ENCODE measurements at regions not wholly inside any gene's neighbourhood (a gene's known extent, or its start where the extent isn't known, plus 50 kb on each side); places are given as distances from the start of the nearest gene placed in this dataset.

DNA sequence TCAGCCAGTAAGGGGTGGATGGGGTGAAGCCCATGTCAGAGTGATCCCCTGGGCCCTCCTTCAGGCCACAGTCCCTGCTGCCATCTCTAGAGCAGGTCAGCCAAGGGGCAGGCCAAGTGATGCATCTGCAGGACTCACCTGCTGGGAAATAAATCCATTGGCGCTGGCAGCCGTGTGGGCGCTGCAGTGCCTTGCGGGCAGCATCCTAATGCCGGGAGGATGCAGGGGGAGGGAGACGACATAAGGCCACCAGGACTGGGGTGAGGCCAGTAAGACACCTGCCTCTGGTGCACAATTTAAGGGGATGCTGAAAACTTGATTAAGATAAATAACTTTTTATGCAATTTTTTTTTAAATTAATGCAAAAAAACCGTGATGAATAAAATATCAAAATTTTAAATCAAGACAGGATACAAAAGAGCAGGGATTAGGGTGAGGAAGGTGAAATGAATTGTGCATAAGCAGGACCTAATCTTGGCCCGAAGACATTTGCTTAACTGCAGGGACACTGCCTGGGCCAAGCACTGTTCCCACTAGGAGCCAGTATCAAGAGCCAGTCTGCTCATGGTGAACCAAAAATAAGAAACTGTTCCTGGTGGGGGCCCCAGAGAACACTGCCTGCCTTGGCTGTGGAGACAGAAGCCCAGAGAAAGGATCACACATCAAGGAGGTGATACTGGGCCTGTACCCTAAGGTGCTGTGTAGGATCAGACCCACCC lies 67.5 kb upstream of the CPLX2 start:
- no peak for DNase-seq (ENCODE audit: low read depth)
- TF ChIP-seq, protein P1, sequence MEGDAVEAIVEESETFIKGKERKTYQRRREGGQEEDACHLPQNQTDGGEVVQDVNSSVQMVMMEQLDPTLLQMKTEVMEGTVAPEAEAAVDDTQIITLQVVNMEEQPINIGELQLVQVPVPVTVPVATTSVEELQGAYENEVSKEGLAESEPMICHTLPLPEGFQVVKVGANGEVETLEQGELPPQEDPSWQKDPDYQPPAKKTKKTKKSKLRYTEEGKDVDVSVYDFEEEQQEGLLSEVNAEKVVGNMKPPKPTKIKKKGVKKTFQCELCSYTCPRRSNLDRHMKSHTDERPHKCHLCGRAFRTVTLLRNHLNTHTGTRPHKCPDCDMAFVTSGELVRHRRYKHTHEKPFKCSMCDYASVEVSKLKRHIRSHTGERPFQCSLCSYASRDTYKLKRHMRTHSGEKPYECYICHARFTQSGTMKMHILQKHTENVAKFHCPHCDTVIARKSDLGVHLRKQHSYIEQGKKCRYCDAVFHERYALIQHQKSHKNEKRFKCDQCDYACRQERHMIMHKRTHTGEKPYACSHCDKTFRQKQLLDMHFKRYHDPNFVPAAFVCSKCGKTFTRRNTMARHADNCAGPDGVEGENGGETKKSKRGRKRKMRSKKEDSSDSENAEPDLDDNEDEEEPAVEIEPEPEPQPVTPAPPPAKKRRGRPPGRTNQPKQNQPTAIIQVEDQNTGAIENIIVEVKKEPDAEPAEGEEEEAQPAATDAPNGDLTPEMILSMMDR (IDR thresholded peaks at IDR 0.05; ENCODE audit: low read length, missing control alignments), result no peak
- no peak overlapping the region for H3K4me3 ChIP-seq (replicated peaks; ENCODE audit: low read depth, low read length)

DNA sequence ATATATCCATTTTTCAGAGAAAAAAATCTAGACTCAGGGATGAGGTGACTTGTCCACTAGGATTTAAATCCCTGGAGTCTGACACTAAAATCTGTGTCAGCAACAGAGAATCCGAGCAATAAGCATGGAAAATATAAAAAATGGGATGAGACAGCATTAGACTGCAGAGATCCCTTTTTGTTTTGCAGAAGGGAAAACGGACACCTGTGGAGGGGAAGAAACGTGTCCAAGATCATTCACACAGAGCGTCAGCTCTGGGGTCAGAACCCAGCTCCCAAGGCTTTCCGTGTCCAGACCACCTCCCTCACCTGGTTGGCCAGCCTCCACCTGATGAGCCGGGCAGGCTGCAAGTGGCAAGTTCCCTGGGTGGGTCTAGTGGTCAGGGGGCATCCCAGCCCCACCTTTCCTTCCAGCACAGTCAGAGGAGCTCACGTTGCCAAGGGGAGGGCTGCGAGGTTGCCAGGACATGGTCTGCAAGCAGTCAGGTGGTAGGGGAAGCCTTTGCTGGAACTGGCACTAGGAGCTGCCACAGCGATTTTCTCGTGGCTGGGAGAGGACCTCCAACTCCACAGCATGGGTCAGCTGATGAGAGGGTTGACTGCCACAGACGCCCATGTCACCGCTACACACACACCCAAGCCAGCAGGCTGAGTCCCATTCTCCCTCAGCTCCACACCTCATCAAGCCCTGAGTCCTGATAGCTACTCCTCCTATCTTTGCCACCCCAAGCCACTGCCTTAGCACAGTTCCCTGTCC lies 65.9 kb upstream of the CPLX2 start:
- no peak overlapping the region for H3K4me3 ChIP-seq (replicated peaks; ENCODE audit: low read depth, low read length)
- TF ChIP-seq, protein P1 (IDR thresholded peaks at IDR 0.05; ENCODE audit: low read length, missing control alignments), result no peak
- no peak for DNase-seq (ENCODE audit: low read depth)

DNA sequence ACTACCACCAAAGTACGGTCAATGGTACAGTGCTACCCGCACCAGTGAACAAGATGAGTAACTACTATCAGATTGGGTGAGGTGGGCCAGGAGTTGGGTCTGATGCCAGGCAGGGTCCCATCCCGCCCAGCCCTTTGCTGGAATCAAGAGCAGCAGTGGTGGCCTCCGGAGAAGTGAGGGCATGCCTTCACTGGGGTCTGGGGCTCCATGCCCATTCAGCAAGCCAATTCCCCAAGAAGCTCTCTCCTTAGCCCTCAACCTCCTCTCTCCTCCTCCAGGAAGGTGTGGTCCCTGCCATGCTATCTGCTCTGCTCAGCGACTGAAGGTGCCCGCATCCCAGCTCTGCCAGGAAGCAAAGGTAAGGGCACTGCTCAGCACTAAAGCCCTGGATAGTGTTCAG lies 62.7 kb upstream of the CPLX2 start:
- TF ChIP-seq, protein P1 (IDR thresholded peaks at IDR 0.05; ENCODE audit: low read length, missing control alignments), result no peak
- DNase-seq (ENCODE audit: low read depth), result no peak
- H3K4me3 ChIP-seq (replicated peaks; ENCODE audit: low read depth, low read length), result no peak overlapping the region

DNA sequence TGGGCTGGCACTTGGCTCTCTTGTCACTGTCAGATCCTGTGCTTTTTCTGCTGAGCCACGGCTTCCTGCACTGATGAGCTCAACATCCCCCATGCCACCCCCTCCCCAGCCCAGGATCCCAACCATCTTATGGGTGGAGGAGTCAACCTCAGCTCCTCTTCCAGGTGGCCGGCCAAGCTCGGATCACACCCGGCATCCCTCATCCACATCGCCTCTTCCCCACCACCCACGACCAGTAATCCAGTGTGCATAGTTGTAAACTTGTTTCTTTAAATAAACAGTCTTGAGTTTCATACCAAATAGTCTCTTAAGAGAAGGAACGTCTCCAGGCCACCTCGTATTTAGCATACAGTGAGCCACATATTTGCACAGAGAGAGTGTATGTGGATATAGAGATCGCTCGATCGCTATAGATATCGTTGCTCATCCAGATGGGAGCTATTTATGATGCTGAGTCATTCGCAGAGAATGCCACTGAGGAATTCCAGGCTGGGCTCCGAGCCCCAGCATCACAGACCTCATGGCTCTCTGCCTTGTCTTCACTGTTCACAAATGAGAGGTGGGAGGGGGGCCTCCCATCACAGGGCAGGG lies 61.8 kb upstream of the CPLX2 start:
- TF ChIP-seq, protein P1 (IDR thresholded peaks at IDR 0.05; ENCODE audit: low read length, missing control alignments), result no peak
- peak; percentile 29 for DNase-seq (ENCODE audit: low read depth)
- no peak overlapping the region for H3K4me3 ChIP-seq (replicated peaks; ENCODE audit: low read depth, low read length)

DNA sequence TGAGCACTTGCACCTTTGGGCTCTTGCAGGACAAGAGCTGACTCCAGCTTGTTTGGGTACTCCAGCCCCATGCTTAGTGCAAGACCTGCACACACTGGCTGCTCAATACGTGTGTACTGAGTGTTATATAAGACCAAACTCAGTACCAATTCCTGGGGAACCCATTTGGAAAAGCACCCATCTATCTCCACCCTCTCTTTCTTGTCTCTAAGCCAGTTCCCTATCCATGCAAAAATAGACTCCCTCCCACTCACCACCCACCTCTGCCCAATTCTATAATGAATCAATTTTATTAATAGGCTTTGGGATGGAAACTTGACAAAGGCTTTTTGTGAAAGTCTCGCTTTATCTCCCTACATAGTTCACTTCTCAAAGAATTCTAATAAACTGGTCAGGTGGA lies 60.9 kb upstream of the CPLX2 start:
- no peak overlapping the region for H3K4me3 ChIP-seq (replicated peaks; ENCODE audit: low read depth, low read length)
- TF ChIP-seq, protein P1 (IDR thresholded peaks at IDR 0.05; ENCODE audit: low read length, missing control alignments), result no peak
- DNase-seq (ENCODE audit: low read depth), result no peak

DNA sequence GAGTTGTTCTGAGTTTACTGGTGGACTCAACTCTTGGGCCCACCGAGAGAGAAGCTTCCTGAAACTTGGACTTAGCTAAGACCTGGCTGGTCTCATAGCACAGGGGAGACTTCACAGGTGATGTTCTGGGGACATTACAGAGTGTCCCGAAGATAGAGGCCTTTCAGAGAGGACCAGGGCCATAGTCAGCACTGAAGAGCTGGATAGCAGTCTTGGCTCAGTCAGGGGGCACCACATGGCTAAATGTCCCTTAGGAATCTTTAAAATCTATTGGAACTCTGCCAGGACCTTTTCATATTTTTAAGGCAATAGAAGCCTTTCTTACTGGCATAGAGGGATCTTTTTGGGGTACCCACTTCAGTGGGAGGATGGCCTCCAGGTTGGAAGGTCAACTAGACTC lies 59.8 kb upstream of the CPLX2 start:
- DNase-seq (ENCODE audit: low read depth), result no peak
- TF ChIP-seq, protein P1 (IDR thresholded peaks at IDR 0.05; ENCODE audit: low read length, missing control alignments), result no peak

More for the DNA sequence above, 59.8 kb upstream of the CPLX2 start:
- no peak overlapping the region for H3K4me3 ChIP-seq (replicated peaks; ENCODE audit: low read depth, low read length)

Data from fibroblast of pulmonary artery (primary cell).